GM18861 (cell line): ENCODE measurements at regions not wholly inside any gene's neighbourhood (a gene's known extent, or its start where the extent isn't known, plus 50 kb on each side); places are given as distances from the start of the nearest gene placed in this dataset.
"Not testable (repeated sequence)": the region's sequence is repeated elsewhere in the genome, so short reads cannot be mapped to it uniquely, and the experiment has no call there.

Source experiments
- ATAC-seq: cut with Tn5 transposase; IDR thresholded peaks from one replicate; pipeline ENCODE4 v1.9.1; 2021; ENCODE audit not compliant: unreplicated experiment

DNA sequence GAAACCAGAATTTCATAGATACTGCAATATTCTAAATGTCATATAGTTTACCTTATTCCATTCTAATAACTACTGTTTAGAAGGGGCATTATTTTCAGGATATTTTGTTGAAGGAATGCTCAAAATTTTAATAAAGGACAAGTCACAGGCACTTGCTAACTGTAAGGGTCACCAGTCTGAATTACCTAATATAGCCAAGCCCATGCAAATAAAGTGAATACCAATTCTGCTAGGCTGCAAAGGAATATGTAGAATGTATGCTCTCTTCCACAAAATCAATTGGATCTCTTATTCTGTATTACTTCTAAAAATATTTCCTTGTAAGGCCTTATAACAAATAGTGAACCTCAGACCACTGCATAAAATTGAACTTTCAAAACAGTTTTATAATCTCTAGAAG lies 52.3 kb upstream of the FAT4 start:
- no peak for ATAC-seq

DNA sequence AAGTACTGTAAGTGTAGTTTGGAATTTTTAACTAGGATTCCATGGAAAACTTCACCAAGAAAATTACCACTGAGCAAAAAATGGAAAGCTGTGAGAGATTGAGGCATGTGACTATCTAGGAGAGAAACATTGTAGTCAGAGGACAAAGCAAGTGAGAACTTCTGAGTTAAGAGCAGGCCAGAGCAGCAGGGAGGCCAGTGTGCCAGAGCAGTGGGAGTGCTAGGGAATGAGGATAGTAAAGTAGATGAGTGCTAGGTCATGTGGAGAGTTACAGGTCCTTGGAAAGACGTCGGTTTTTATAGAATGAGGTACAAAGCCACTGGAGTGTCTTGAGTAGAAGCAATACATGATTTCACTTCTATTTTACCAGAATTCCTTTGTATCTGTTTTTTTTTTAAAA lies 52.7 kb upstream of the FAT4 start:
- no peak for ATAC-seq

DNA sequence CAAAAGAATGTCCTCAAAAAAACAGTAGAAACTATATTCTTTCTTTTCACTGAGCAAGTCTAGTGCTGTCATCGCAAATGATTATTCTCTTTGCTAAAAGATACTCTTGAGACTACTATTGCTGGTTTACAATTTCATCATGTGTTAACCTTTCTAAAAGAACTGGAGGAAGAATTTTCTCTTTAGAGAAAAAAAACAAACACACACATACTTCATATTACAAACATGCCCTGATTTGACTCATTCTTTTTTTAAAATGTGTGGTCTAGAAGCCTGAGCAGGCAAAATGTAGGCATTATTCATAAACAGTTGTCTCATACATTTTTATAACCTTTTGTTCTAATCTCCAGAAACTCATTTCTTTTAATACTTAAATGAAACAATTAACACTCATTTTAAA lies 60.6 kb upstream of the FAT4 start:
- no peak for ATAC-seq

DNA sequence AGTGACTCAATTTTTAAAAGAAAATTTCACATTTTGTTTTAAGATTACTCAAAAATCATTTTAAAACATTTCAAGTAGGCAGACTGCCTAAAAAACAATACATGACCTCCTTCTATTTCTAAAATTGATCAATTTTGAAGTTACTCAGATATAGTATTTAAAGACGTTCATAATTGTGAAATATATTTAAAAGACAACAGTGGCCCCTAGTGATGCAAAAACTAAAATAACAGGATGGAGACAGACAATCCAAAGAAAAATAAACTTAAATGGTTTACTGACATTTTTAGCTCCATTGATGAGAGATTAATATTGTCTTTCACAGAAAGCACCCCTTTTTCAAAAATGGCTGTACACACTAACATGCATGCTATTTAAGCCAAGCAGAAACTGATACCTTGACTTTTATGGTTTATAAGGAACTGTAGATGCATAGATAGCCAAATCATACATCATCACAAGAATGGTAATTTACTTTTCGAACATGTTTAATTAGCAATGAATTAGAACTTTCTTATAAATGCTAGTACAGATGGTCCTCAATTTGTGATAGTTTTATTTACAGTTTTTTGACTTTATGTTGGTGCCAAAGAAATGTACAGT lies 69.8 kb upstream of the FAT4 start:
- ATAC-seq: no peak

DNA sequence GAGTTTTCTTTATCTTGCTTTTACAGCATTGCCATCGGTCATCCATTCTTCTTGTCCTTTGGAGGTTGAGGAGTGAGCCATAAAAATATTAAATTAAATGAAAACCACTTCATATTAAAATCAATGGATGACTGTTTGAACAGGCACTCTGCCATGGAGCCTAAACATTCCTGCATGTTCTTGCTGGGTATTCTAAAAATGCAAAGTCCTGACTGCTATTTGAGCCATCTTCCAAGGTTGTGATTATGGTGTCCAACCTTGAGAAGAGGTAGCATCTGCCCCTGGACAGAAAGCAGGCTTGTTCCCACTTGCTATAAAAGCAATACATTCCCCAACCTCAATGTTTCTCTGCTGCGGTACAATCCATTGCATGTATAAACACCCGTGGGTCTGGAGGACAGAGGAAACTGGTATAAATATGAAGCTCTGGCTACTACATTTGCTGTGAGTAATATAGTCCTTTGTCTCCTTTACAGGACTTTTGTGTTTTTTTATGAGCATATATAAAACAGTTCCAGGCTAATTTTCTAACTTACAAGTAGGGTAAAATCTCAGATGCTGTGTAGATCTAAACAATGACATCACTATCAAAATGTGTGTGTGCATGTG lies 70.9 kb upstream of the FAT4 start:
- ATAC-seq: no peak

DNA sequence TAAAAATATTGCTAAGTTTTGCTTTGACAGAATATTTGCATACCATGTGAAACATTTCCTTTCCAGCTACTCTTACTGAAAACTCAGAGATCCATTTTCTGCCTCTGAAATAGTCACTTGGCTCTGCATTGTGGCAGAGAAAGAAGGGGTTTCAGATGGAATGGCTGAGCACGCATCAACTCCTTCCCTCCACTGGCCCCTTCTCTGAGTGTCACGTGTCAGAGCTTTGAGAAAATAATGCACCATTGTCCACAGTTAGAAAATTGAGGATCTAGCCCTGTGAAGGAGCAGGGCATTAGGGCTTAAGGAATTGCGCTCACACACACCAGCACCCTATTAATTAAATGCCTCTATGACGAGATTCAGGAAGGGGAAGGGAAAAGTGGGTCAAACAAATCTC lies 78.8 kb upstream of the FAT4 start:
- ATAC-seq: no peak

DNA sequence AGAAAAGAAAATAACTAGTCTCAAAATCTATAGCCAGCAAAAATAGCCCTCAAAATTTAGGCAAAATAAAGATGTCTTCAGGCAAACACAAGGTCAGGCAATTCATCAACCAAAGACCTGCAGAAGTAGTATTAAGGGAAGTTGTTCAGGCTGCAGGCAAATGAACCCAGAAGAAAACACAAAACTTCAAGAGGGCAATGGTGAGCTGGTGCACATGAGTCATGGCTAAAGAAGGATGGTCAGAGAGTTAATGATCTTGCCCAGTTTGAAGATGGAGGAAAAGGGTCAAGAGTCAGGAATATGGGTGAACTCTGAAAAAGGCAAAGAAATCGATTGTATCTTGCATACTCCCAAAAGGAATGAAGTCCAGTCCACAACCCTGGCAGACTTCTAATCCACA lies 83.1 kb upstream of the FAT4 start:
- ATAC-seq: no peak

DNA sequence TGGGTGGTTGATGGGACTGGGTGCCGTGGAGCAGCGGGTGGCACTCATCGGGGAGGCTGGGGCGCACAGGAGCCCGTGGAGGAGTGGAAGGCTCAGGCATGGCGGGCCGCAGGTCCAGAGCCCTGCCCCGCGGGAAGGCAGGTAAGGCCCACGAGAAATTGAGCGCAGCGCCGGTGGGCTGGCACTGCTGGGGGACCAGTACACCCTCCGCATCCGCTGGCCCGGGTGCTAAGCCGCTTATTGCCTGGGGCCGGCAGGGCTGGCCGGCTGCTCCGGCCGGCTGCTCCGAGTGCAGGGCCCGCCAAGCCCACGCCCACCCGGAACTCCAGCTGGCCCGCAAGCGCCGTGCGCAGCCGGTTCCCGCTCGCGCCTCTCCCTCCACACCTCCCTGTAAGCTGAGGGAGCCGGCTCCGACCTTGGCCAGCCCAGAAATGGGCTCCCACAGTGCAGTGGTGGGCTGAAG lies 85.1 kb upstream of the FAT4 start:
- ATAC-seq: no peak

DNA sequence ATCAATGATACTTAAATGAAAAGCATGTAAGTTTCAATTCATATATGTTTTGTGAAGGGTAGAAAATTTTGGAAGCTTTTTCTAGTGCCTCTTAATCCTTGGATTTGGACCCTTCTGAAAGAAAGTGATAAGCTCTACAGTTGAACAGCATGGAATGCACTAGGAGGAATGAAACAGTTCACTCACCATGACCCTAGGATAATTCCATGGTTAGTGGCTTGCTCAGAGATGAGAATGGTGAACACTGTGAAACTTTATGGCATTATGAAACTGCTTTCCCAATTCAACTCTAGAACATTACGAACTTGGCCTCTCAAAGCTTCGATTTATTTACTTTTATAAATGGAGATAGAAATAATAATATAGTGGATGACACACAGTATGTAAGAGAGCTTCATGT lies 88.9 kb upstream of the FAT4 start:
- no peak for ATAC-seq

DNA sequence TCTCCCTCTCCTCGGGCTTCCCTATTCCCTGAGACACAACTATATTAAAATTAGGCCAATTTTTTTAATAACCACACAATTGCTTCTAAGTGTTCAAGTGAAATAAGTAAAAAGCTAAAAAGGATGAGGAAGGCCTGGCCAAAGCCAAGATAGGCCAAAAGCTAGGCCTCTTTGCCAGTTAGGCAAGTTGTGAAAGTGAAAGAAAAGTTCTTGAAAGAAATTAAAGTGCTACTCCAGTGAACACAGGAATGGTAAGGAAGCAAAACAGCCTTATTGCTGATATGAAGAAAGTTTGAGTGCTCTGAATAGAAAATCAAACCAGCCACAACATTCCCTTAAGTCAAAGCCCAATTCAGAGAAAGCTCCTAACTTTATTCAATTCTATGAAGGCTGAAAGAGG lies 114.2 kb upstream of the FAT4 start:
- no peak for ATAC-seq

DNA sequence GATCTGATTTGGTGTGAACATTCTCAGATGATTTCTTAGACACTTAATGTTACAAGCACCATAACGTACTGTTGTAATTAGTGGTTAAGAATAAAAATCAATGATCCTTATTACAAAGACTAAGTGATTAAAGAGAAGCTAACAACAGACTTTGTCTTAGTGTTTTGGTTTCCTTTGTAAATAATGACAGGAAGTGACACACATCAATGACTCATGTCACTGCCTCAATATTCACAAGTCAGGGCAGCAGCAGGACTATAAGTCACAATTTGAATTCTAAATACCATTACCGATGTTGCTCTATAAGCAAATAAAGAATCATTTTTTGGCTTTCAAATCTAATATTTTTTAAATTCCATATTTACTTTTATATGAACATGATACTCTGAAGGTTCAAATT lies 115.8 kb upstream of the FAT4 start:
- no peak for ATAC-seq

DNA sequence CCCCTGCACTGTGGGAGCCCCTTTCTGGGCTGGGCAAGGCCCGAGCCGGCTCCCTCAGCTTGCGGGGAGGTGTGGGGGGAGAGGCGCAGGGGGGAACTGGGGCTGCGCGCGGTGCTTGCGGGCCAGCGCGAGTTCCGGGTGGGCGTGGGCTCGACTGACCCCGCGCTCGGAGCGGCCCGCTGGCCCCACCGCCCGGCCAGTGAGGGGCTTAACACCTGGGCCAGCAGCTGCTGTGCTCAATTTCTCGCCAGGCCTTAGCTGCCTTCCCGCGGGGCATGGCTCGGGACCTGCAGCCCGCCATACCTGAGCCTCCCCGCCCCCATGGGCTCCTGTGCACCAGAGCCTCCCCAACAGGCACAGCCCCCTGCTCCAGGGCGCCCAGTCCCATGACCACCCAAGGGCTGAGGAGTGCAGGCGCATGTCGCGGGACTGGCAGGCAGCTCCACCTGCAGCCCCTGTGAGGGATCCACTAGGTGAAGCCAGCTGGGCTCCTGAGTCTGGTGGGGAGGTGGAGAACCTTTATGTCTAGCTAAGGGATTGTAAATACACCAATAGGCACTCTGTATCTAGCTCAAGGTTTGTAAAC lies 122.8 kb upstream of the FAT4 start:
- not testable (repeated sequence) for ATAC-seq

DNA sequence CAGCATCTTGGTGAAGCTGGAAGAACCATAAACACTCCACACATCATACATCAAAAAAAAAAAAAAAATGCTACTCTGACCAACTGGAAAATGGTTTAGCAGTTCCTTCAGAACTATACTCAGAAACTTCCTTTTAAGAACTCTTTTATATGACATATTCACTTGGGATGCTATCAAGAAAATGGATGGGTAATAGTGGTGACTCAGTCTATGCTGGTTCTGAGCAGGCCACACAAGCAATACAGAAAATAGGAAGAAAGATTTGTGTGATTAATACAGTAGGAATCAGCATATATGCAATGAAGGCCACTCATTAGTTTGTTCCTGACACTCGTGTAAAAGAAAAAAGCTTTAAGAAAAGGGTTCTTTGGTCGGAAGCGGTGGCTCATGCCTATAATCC lies 123.5 kb upstream of the FAT4 start:
- no peak for ATAC-seq

DNA sequence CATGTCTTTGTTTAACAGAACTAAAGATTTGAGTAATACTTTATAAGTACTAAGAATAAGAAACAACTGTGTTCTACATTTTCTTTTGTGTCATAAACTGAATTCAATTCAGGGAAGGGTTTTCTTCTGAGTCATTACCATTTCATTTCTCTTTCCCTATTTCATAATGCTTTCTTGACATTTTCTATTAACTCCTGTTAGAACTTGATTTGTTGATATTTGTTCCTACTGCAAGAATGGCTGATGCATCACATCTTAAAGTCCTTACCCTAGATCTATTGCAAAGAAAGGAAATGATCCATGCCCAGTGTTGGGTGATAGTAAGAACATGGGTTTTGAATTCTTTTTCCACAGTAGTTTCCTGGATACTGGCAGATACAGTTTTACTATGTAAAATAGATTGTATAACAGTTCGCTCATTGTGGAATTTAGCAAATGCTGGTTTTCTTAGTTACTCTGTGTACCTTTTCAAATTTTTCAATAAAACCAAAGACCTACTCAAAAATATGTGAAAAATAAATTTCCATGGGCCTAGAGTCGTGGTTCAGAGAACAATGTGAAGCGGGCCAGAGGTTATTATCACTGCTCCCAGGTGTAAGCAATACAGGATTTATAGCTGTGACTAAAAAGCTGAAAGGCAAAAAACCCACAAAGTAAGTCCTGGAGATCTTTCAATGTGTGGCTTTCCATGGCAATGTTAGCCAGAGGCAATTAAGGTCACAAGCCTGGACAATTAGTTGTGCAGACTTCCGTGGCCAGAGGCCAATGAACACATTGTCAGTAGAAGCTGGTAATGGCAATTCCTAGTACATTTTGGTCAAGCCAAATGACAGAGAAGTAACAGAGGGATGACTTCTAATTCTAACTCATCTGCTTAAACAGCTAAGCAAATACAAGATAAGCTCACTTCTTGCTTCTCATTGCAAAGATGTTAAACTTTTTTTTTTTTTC lies 127.3 kb upstream of the FAT4 start:
- no peak for ATAC-seq

DNA sequence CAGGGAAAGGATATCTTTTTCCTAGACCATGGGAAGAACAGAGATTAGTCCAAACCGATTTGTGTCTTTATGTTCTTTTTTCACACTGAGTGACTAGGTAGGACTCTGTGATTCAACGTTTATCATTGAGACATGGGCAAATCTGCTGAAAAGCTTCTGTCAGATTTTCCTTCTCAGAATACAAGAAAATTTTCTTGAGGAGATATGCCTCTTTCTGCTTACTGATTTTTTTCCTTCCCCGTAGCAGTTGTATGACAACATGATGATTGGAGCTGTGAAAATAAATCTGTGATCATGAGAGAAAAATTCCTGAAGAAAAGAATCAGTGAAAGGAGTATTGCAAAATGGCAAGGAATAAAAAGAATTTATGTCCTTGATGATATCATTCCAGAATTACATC lies 130.6 kb upstream of the FAT4 start:
- ATAC-seq: no peak

DNA sequence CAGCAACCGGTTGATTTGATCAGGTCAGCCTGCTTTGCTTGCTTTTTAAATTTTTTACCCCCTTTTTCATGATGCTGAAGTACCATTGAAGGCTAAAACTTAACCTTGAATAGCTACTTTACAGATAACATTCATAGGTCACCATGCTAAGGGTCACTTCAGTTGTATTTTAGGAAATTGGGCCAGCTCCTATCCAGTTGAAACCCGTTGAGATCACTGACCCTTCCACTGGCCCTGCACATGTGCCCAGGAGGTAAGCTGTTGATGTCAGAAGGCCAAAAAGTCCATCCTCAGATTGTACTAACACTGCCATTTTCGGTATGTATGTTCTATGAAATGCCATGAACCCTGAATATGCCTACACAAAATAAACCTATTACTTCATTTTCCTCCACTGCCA lies 133.0 kb upstream of the FAT4 start:
- no peak for ATAC-seq

DNA sequence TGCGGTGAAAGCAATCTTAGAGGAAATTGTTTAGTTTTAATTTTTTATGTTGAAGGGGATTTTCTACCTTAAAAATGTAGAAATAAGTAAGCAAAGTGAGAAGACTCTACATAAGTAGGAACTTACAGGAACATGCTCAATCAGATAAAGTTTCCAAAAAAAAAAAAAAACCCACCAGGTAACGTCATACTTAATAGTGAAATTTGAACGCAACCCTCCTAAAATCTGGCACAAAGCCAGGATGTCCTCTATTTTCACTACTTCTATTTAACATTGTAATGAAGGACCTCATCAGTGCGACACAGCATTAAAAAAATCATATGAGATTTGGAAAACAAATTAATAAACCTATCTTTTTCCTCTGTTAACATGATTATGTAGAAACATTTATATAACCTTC lies 135.0 kb upstream of the FAT4 start:
- ATAC-seq: no peak

DNA sequence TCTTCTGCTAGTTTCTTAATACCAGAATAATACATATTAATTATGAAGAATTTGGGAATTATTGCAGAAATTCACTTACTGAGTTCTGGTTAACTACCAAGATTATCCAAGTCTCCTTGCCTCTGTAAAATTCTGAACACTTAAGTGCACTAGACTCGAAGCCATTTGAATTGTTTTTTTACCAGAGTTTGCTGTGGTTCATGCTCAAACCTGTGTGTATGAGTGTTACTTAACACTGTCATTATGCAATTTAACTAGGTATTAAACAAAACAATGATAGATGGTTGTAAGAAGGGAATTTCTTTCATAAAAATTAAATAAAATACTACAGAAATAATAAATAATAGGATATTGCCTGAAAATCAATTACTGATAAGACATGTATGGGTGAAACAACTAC lies 145.6 kb upstream of the FAT4 start:
- no peak for ATAC-seq

DNA sequence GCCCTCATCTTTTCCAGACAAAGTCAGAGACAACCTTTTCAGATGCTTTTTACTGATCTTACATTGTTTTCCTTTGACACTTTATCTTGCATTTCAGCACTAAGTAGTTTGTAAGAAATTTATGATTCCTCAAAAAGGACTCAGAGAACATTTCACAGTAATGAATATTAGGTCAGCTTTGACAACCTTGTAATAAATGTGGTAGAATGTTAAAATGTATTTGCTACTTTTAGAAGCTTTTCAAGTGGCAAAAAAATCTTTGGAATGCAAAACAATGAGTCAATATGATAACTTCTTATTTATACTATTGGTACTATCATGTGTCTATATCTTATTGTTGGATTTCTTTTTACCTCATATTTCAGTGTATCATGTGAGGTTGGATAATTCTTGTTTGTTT lies 146.2 kb upstream of the FAT4 start:
- ATAC-seq: no peak

DNA sequence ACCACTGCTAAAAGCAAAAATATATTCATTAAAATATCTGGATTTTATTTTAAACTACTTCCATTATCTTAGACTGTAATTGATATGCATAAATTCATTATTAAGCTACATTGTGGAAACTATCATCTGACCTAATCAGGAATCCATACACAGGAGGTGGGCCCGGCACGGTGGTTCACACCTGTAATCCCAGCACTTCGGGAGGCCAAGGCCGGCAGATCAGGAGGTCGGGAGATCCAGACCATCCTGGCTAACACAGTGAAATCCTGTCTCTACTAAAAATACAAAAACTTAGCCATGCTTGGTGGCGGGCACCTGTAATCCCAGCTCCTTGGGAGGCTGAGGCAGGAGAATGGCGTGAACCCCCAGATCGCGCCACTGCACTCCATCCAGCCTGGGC lies 148.7 kb upstream of the FAT4 start:
- ATAC-seq: not testable (repeated sequence)

DNA sequence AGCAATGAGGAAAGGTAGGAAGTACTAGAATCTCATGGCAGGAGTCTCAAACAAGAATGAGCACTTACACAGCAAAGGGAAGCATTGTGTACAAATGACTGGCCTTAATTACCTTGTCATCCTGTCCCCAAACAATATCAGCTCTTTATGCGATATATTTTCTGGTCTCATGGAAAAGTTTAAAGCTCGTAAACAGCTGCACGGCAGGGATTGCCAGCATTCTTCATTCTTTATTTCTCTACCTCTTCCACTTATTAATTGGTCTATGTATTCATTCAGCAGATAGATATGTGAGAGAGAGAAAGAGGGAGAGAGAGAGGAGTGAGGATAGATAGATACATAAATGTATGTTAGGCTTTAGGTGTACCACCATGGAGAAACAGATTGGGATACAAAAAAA lies 155.8 kb upstream of the FAT4 start:
- ATAC-seq: no peak

DNA sequence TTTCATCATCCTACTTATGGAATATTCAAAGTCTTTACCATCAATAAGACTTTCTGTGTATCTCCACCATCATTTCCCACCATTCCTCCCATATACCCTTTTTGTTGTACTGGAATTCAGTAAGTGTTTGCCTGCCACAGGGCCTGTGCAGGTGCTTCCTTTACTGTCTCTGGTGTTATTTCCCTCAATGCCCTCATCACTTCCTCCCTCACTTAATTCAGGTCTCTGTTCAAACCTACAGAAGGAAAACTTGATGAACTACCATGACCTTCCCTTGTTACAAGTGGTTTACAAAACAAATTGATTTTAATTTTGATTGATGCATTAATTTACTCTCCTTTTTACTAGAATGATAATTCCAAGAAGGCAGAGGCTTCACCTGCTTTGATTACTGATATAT lies 159.5 kb upstream of the FAT4 start:
- no peak for ATAC-seq
